ENCODE measurements at regions not wholly inside any gene's neighbourhood (a gene's known extent, or its start where the extent isn't known, plus 50 kb on each side); places are given as distances from the start of the nearest gene placed in this dataset.

- H3K27ac ChIP-seq: no peak overlapping the region
- H3K4me3 ChIP-seq: no peak overlapping the region
- no peaks in the 10 kb centered on the region for H3K36me3 ChIP-seq
- no peaks in the 10 kb centered on the region for H3K9me3 ChIP-seq
- TF ChIP-seq POLR2A (IDR thresholded peaks at IDR 0.05): no peak
- no peak for TF ChIP-seq POLR2AphosphoS5 (IDR thresholded peaks at IDR 0.05)
- no peak for TF ChIP-seq EP300 (IDR thresholded peaks at IDR 0.05)
- TF ChIP-seq CTCF (IDR thresholded peaks at IDR 0.05): no peak
- no peaks in the 10 kb centered on the region for H3K27me3 ChIP-seq
- no peak for ATAC-seq
- WGBS, 2 donors (ENCODE audit: low coverage in 1 of 2): 61 to 75% methylated on average over 1 to 2 of the region's 2 CpGs
- no peaks in the 10 kb centered on the region for H3K4me1 ChIP-seq
These were observed 130.7 kb upstream of the MAGEB18 start for GRCh38 chrX:26007462-26007861.

- TF ChIP-seq EP300 (IDR thresholded peaks at IDR 0.05) (no peak), POLR2AphosphoS5 (IDR thresholded peaks at IDR 0.05) (no peak), CTCF (IDR thresholded peaks at IDR 0.05) (no peak), POLR2A (IDR thresholded peaks at IDR 0.05) (no peak)
- no peaks in the 10 kb centered on the region for H3K36me3 ChIP-seq
- no peaks in the 10 kb centered on the region for H3K4me1 ChIP-seq
- H3K27me3 ChIP-seq: no peaks in the 10 kb centered on the region
- no peak overlapping the region for H3K27ac ChIP-seq
- H3K4me3 ChIP-seq: no peak overlapping the region
- WGBS, 2 donors (ENCODE audit: low coverage in 1 of 2): 83% methylated on average over 1 of the region's 2 CpGs; no CpG with 5 or more reads in 1 of the 2 donors
- no peaks in the 10 kb centered on the region for H3K9me3 ChIP-seq
- no peak for ATAC-seq
These were observed 130.1 kb upstream of the MAGEB18 start for GRCh38 chrX:26008042-26008441.

GRCh38 chrX:26008691-26009090 is 129.5 kb upstream of the MAGEB18 start:
- ATAC-seq: no peak
- 63 to 64% methylated on average over 2 of the region's 2 CpGs for WGBS, 2 donors (ENCODE audit: low coverage in 1 of 2)
- no peak for TF ChIP-seq POLR2AphosphoS5 (IDR thresholded peaks at IDR 0.05)
- TF ChIP-seq CTCF (IDR thresholded peaks at IDR 0.05): no peak
- no peak for TF ChIP-seq EP300 (IDR thresholded peaks at IDR 0.05)
- TF ChIP-seq POLR2A (IDR thresholded peaks at IDR 0.05): no peak
- Histone ChIP-seq H3K4me3 (no peak overlapping the region), H3K36me3 (no peaks in the 10 kb centered on the region), H3K9me3 (no peaks in the 10 kb centered on the region), H3K4me1 (no peaks in the 10 kb centered on the region), H3K27me3 (no peaks in the 10 kb centered on the region), H3K27ac (no peak overlapping the region)

GRCh38 chrX:26019386-26019785 is 118.8 kb upstream of the MAGEB18 start:
- no peaks in the 10 kb centered on the region for H3K36me3 ChIP-seq
- H3K4me3 ChIP-seq: no peak overlapping the region
- no peak for TF ChIP-seq EP300 (IDR thresholded peaks at IDR 0.05)
- TF ChIP-seq POLR2AphosphoS5 (IDR thresholded peaks at IDR 0.05): no peak
- TF ChIP-seq POLR2A (IDR thresholded peaks at IDR 0.05): no peak
- no peak for TF ChIP-seq CTCF (IDR thresholded peaks at IDR 0.05)
- WGBS, 2 donors (ENCODE audit: low coverage in 1 of 2): 54 to 56% methylated on average over 4 of the region's 6 CpGs
- H3K27me3 ChIP-seq: no peaks in the 10 kb centered on the region
- H3K27ac ChIP-seq: no peak overlapping the region
- ATAC-seq: no peak
- H3K9me3 ChIP-seq: no peaks in the 10 kb centered on the region
- no peaks in the 10 kb centered on the region for H3K4me1 ChIP-seq

GRCh38 chrX:26026179-26026578 is 112.0 kb upstream of the MAGEB18 start:
- H3K27ac ChIP-seq: no peak overlapping the region
- no peaks in the 10 kb centered on the region for H3K4me1 ChIP-seq
- TF ChIP-seq EP300 (IDR thresholded peaks at IDR 0.05) (no peak), POLR2A (IDR thresholded peaks at IDR 0.05) (no peak), POLR2AphosphoS5 (IDR thresholded peaks at IDR 0.05) (no peak), CTCF (IDR thresholded peaks at IDR 0.05) (no peak)
- no peaks in the 10 kb centered on the region for H3K27me3 ChIP-seq
- H3K36me3 ChIP-seq: no peaks in the 10 kb centered on the region
- ATAC-seq: no peak
- no peaks in the 10 kb centered on the region for H3K9me3 ChIP-seq
- 73 to 78% methylated on average over 4 of the region's 5 CpGs for WGBS, 2 donors (ENCODE audit: low coverage in 1 of 2)
- no peak overlapping the region for H3K4me3 ChIP-seq

Measured in gastroesophageal sphincter (tissue), 4 donors.